OCI-LY7 (cell line): ENCODE measurements at regions not wholly inside any gene's neighbourhood (a gene's known extent, or its start where the extent isn't known, plus 50 kb on each side); places are given as distances from the start of the nearest gene placed in this dataset.

Experiments used
- CTCF ChIP-seq: fragments of 200-600 bp; sonication (generic); conservative IDR thresholded peaks from 2 replicates; pipeline ENCODE4 v1.5.1; 2014; ENCODE audit warnings: mild to moderate bottlenecking, antibody characterized with exemption, low read length, moderate library complexity, mixed read lengths
- EZH2phosphoT487 ChIP-seq: fragments of 200-600 bp; sonication (generic); IDR thresholded peaks from 2 replicates; pipeline ENCODE4 v1.6.1; 2018; ENCODE audit warnings: low read depth, borderline replicate concordance, mild to moderate bottlenecking, mixed run types, antibody characterized with exemption, low read length, moderate library complexity, mixed read lengths

- TF ChIP-seq CTCF (no peak), EZH2phosphoT487 (no peak)
Observed at GRCh38 chr2:123696021-123696420, 329.1 kb upstream of the CNTNAP5 start.
